OCI-LY1 (cell line): ENCODE measurements at regions not wholly inside any gene's neighbourhood (a gene's known extent, or its start where the extent isn't known, plus 50 kb on each side); places are given as distances from the start of the nearest gene placed in this dataset.

Source experiments
- CTCF ChIP-seq: fragments of 200-600 bp; sonication (generic), shearing (Covaris generic); IDR thresholded peaks from 2 replicates; pipeline ENCODE4 v1.5.1; 2017; ENCODE audit warnings: mild to moderate bottlenecking, antibody characterized with exemption, low read length, moderate library complexity, mixed read lengths
- EZH2 ChIP-seq: fragments of 200-600 bp; sonication (generic), shearing (Covaris generic); IDR thresholded peaks from 2 replicates; pipeline ENCODE4 v1.8.0; 2017; ENCODE audit warnings: borderline replicate concordance, mixed run types, mild to moderate bottlenecking, antibody characterized with exemption, low read length, moderate library complexity, mixed read lengths

- TF ChIP-seq CTCF (peak; percentile 84), EZH2 (no peak)
These were observed 418.2 kb upstream of the HS6ST1 start for GRCh38 chr2:128736689-128737545.
